Keratinocyte (primary cell): ENCODE measurements at regions not wholly inside any gene's neighbourhood (a gene's known extent, or its start where the extent isn't known, plus 50 kb on each side); places are given as distances from the start of the nearest gene placed in this dataset.

ENCODE experiments used
- DNase-seq: peaks from one replicate; pipeline ENCODE4 v3.0.0-alpha.2; 2011; ENCODE audit warnings: low read depth, missing footprints, low spot score
- FAIRE-seq: peaks from 2 replicates; lab custom pipeline; 2011; peaks lifted over from hg19 to GRCh38; lab: Jason Lieb, UNC
- H2AFZ ChIP-seq: 2 replicates; pipeline ENCODE4 v1.6.0; 2012; ENCODE audit warnings: low read length, control low read depth, inconsistent platforms; ENCODE audit not compliant: control insufficient read depth
- H3K27ac ChIP-seq: 2 replicates; pipeline ENCODE4 v1.5.1; 2011; ENCODE audit warnings: low read length; ENCODE audit not compliant: control insufficient read depth, insufficient read depth
- H3K27me3 ChIP-seq: 3 replicates; pipeline ENCODE4 v1.6.0; 2011; ENCODE audit warnings: low read length; ENCODE audit not compliant: control insufficient read depth, insufficient read depth; ENCODE audit errors: extremely low read depth
- H3K36me3 ChIP-seq, 2 experiments: 2 replicates in 1 of 2; 3 replicates in 1 of 2; pipeline ENCODE4 v1.5.1; 2011; ENCODE audit warnings: low read length in 2 of 2, mild to moderate bottlenecking in 1 of 2; ENCODE audit not compliant: control insufficient read depth in 2 of 2, insufficient read depth in 2 of 2; ENCODE audit errors: extremely low read depth in 1 of 2
- H3K4me1 ChIP-seq: 3 replicates; pipeline ENCODE4 v1.5.1; 2011; ENCODE audit warnings: low read length; ENCODE audit not compliant: control insufficient read depth, insufficient read depth; ENCODE audit errors: extremely low read depth
- H3K4me2 ChIP-seq: 3 replicates; pipeline ENCODE4 v1.6.0; 2011; ENCODE audit warnings: low read depth, low read length; ENCODE audit not compliant: control insufficient read depth, insufficient read depth; ENCODE audit errors: extremely low read depth
- H3K4me3 ChIP-seq, 3 experiments: fragments of 200-600 bp in 1 of 3; sonication (generic) in 1 of 3; 2 replicates in 2 of 3; 3 replicates in 1 of 3; pipeline ENCODE4 v1.5.1; 2011 to 2016; ENCODE audit warnings: low read length in 3 of 3, mild to moderate bottlenecking in 3 of 3, control low read depth in 2 of 3, inconsistent platforms in 1 of 3, low read depth in 1 of 3, mixed read lengths in 1 of 3, mixed run types in 1 of 3, moderate library complexity in 1 of 3; ENCODE audit not compliant: control insufficient read depth in 2 of 3, insufficient read depth in 2 of 3; ENCODE audit errors: extremely low read depth in 1 of 3
- H3K79me2 ChIP-seq: 2 replicates; pipeline ENCODE4 v1.6.0; 2012; ENCODE audit warnings: low read length; ENCODE audit not compliant: control insufficient read depth, insufficient read depth
- H3K9ac ChIP-seq: 3 replicates; pipeline ENCODE4 v1.6.0; 2011; ENCODE audit warnings: low read length; ENCODE audit not compliant: control insufficient read depth, insufficient read depth; ENCODE audit errors: extremely low read depth
- H3K9me1 ChIP-seq: 3 replicates; pipeline ENCODE4 v1.6.0; 2011; ENCODE audit warnings: low read length; ENCODE audit not compliant: control insufficient read depth, insufficient read depth; ENCODE audit errors: extremely low read depth
- H3K9me3 ChIP-seq: 2 replicates; pipeline ENCODE4 v1.5.1; 2012; ENCODE audit warnings: low read depth, low read length; ENCODE audit not compliant: control insufficient read depth
- H4K20me1 ChIP-seq: 3 replicates; pipeline ENCODE4 v1.6.0; 2011; ENCODE audit warnings: low read length; ENCODE audit not compliant: control insufficient read depth, insufficient read depth; ENCODE audit errors: extremely low read depth
- EZH2 ChIP-seq: IDR thresholded peaks from one replicate; pipeline ENCODE4 v1.6.1; 2012; ENCODE audit warnings: inconsistent platforms, mild to moderate bottlenecking, low read length, moderate library complexity
- dilution Hi-C: fragments of 300-500 bp; cut with MboI; formaldehyde crosslinking; loops from one replicate; pipeline ENCODE4 v1.7.0; 2020; ENCODE audit warnings: low sequenced_read_pairs; ENCODE audit not compliant: extremely low pct_ligation_motif_present
- TF ChIP-seq, protein P1 (sequence below), 3 experiments: IDR thresholded peaks in 1 of 3; conservative IDR thresholded peaks in 1 of 3; optimal IDR thresholded peaks in 1 of 3; 2 replicates in 2 of 3; 3 replicates in 1 of 3; pipeline versions ENCODE3 to v1.5.1; 2011; ENCODE audit warnings: low read length in 3 of 3, mild to moderate bottlenecking in 3 of 3, moderate library complexity in 2 of 3, control low read depth in 1 of 3, inconsistent platforms in 1 of 3; ENCODE audit not compliant: insufficient read depth in 2 of 3; ENCODE audit errors: extremely low read depth in 1 of 3

- DNase-seq: peak; percentile 35
- peak overlapping the region; percentile 37 for H3K27ac ChIP-seq
Observed at GRCh38 chr4:180827232-180828009, 1415.8 kb upstream of the TENM3 start.

DNA sequence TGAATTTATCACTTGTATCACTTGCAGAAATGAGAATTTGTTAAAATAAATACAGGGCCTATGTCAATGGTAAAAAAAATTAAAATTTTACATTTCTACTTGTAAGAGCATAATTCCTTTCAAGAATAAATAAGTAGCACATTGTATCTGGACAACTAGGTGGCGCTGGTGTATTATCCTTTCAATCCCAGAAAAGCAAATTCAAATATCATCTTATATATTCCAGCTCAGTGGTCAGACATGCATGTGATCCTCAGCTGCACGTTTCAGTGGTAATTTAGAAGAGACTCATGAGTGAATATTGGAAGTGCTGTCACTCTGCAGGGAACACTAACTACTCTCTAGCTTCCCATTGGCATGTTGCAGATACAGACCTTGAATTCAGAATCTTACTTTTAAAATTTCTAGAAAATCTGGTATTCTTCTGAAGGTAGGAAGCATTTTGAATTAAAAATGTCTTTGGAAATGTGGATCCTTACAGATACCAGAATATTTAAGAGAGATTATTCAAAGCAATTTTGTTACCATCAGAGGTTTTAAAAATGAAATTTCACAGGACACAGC is 1414.7 kb upstream of the TENM3 start:
- DNase-seq: peak; percentile 4
- Histone ChIP-seq H3K79me2 (no peaks in the 10 kb centered on the region), H3K9me3 (no peaks in the 10 kb centered on the region), H2AFZ (no peak overlapping the region), H3K4me3 (no peak overlapping the region), H3K4me1 (peaks cover 12% of the 10 kb centered on the region), H3K9me1 (no peaks in the 10 kb centered on the region), H3K27ac (no peak overlapping the region), H3K27me3 (no peaks in the 10 kb centered on the region), H3K4me2 (no peak overlapping the region), H3K9ac (no peak overlapping the region), H4K20me1 (no peaks in the 10 kb centered on the region), H3K36me3 (no peaks in the 10 kb centered on the region)
- TF ChIP-seq, protein P1, sequence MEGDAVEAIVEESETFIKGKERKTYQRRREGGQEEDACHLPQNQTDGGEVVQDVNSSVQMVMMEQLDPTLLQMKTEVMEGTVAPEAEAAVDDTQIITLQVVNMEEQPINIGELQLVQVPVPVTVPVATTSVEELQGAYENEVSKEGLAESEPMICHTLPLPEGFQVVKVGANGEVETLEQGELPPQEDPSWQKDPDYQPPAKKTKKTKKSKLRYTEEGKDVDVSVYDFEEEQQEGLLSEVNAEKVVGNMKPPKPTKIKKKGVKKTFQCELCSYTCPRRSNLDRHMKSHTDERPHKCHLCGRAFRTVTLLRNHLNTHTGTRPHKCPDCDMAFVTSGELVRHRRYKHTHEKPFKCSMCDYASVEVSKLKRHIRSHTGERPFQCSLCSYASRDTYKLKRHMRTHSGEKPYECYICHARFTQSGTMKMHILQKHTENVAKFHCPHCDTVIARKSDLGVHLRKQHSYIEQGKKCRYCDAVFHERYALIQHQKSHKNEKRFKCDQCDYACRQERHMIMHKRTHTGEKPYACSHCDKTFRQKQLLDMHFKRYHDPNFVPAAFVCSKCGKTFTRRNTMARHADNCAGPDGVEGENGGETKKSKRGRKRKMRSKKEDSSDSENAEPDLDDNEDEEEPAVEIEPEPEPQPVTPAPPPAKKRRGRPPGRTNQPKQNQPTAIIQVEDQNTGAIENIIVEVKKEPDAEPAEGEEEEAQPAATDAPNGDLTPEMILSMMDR (optimal IDR thresholded peaks at IDR 0.05 in 1 of 3, IDR thresholded peaks at IDR 0.05 in 1 of 3, conservative IDR thresholded peaks at IDR 0.05 in 1 of 3; ENCODE audit: extremely low read depth in 1 of 3, insufficient read depth in 2 of 3, low read length in 3 of 3): peak in 2 of 3 experiments; percentile 56 to 58
- no peak for TF ChIP-seq EZH2
- dilution Hi-C loops: no loop called here
- FAIRE-seq: no peak

More at GRCh38 chr4:180827232-180828009, 1415.8 kb upstream of the TENM3 start:
- H3K36me3 ChIP-seq: no peaks in the 10 kb centered on the region
- dilution Hi-C loops: no loop called here
- H3K4me2 ChIP-seq: peak overlapping the region; percentile 58
- peak overlapping the region; percentile 75 for H2AFZ ChIP-seq
- peaks cover 12% of the 10 kb centered on the region for H3K4me1 ChIP-seq
- no peaks in the 10 kb centered on the region for H4K20me1 ChIP-seq
- no peaks in the 10 kb centered on the region for H3K9me1 ChIP-seq
- H3K27me3 ChIP-seq: no peaks in the 10 kb centered on the region
- peak overlapping the region in 2 of 3 experiments; percentile 2 to 47 for H3K4me3 ChIP-seq
- peak; percentile 98 for FAIRE-seq
- no peak for TF ChIP-seq EZH2
- no peaks in the 10 kb centered on the region for H3K79me2 ChIP-seq
- H3K9ac ChIP-seq: no peak overlapping the region
- H3K9me3 ChIP-seq: no peaks in the 10 kb centered on the region
